Urinary bladder (tissue), 3 donors: ENCODE measurements at regions not wholly inside any gene's neighbourhood (a gene's known extent, or its start where the extent isn't known, plus 50 kb on each side); places are given as distances from the start of the nearest gene placed in this dataset.

Source experiments
- DNase-seq: peaks from one replicate; pipeline ENCODE4 v3.0.0-alpha.2; 2015; ENCODE audit errors: extremely low spot score
- H3K27ac ChIP-seq: one replicate; pipeline ENCODE4 v1.5.1; 2013; ENCODE audit warnings: low read depth, mild to moderate bottlenecking, moderate library complexity
- H3K36me3 ChIP-seq: one replicate; pipeline ENCODE4 v1.6.1; 2013; ENCODE audit warnings: mild to moderate bottlenecking, moderate library complexity; ENCODE audit not compliant: insufficient read depth
- H3K4me1 ChIP-seq: one replicate; pipeline ENCODE4 v1.6.1; 2013; ENCODE audit warnings: mild to moderate bottlenecking, moderate library complexity; ENCODE audit not compliant: insufficient read depth
- H3K4me3 ChIP-seq: one replicate; pipeline ENCODE4 v1.5.1; 2013; ENCODE audit warnings: low read depth, low read length
- WGBS: extraction: QIAGEN DNeasy Blood & Tissue Kit; methylation state at CpG from one replicate; pipeline ENCODE4 v1.1.7; 2013; 5-methylcytosine and 5-hydroxymethylcytosine counted together
- donor health status: healthy with polysubstance abuse.
- donor health status: healthy.

DNA sequence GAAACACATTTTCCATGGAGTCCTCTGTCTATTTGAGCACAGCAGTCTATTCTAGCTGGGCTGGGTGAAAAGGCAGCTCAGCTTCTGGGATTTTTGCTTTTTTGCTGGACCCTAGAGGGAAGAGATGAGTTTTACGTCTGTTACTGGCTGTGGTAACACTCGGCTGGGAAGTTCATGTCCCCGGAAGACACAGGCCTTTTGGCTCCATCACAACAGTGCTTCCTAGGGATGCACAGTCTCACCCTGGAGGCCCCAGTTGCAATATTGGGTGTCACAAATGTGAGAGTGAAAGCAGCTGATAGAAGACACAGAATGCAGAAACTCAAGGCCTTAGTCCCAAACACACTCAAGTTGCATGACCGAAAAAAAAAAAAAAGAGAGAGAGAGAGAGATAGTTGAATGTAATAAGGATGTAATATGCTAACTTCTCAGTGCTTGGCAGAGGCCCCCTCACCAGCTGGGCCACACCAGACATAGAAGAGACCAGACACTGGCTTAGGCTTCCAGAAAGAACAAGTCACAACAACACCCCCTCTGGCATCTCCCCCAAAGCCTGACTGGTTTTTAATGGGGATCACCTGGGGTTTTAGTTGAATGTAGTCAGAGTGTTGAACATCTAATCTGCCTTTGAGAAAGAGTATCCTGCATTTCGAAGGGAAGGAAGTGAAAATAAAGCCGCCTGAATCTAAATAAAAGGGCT lies 545.4 kb upstream of the FZD8 start:
- no peaks in the 10 kb centered on the region for H3K4me1 ChIP-seq
- no peak overlapping the region for H3K27ac ChIP-seq
- no peaks in the 10 kb centered on the region for H3K36me3 ChIP-seq
- H3K4me3 ChIP-seq: no peak overlapping the region
- no peak for DNase-seq
- WGBS: 59% methylated on average over 6 of the region's 6 CpGs

DNA sequence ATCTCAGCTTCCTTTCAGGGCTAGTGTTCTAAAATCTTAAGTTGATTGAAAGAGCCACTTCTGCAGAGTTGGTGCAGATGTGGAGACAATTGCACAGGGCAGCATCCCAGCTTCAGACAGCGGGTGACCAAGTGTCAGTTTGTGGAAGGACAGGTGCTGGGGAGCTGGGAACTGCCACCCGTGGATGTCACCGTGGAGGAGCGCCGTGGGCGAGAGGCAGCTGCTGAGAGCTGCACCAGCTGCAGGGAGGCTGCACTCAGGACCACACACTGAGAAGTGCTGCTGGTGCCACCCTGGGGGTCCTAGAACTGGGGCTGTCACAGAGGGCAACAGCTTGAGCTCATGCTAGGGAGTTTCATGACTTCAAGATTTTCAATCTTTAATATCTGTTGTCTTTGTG lies 543.0 kb upstream of the FZD8 start:
- H3K4me1 ChIP-seq: no peaks in the 10 kb centered on the region
- DNase-seq: no peak
- H3K4me3 ChIP-seq: no peak overlapping the region
- WGBS: 88% methylated on average over 6 of the region's 6 CpGs
- H3K36me3 ChIP-seq: no peaks in the 10 kb centered on the region
- H3K27ac ChIP-seq: no peak overlapping the region

DNA sequence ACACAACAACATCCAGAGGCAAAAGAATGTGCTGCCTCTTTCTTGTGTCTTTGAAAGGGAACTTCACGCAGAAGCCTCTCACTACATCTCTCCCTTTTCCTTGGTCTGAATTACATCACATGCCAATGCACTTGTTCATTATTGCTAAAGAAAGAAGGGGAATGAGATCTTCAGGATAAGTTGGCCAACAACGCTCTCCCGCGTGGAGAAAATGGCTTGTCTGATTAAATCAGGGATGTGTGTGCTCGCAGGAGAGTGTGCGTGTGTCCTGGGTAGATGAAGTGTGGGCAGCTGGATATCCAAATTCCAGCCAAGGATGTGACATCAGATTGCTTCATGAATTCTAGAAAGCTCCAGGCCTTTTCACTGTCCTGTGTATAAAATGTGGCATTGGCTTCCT lies 541.6 kb upstream of the FZD8 start:
- DNase-seq: no peak
- H3K4me3 ChIP-seq: no peak overlapping the region
- 97% methylated on average over 6 of the region's 6 CpGs for WGBS
- no peaks in the 10 kb centered on the region for H3K36me3 ChIP-seq
- H3K4me1 ChIP-seq: no peaks in the 10 kb centered on the region
- no peak overlapping the region for H3K27ac ChIP-seq

DNA sequence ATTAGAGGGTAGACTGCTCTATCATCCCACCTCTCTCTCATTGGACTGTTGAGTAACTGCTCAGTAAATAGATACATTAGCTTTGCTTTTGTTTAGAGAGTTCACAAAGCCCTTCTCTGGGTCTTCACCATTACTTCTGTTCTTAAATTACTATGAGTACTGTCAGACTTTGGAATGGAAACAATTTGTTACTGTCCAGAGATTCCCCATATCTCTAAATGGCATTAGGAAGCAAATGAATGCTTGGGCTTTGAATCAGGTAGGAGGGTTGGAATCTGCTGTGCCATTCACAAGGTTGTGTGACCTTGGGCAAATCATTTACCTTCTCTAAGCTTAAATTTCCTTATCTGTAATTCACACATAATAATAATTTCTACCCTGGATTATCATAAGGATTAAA lies 541.0 kb upstream of the FZD8 start:
- Histone ChIP-seq H3K4me3 (no peak overlapping the region), H3K4me1 (no peaks in the 10 kb centered on the region), H3K27ac (no peak overlapping the region)

DNA sequence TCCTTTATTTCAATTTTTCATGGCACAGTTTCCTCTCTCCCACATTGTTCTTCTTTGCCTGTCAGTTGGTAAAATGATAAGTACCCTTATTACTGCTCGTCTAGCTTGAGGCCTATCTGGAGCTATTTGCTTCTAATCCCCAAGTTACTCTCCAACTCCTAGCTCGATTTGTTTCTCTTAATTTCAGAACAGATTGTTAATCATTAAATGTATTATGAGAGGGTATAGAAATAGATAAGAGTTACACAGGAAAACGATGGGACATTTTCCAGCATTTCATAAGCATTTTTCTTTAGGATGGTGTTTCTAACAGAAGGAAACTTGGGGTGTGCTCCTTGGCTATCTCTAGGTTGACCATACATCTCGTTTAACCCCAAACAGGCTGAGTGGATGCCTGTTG lies 540.5 kb upstream of the FZD8 start:
- no peak overlapping the region for H3K27ac ChIP-seq
- H3K4me1 ChIP-seq: no peaks in the 10 kb centered on the region
- WGBS: 74% methylated on average over 4 of the region's 4 CpGs

More for the DNA sequence above, 541.0 kb upstream of the FZD8 start:
- DNase-seq: no peak
- H3K36me3 ChIP-seq: no peaks in the 10 kb centered on the region

DNA sequence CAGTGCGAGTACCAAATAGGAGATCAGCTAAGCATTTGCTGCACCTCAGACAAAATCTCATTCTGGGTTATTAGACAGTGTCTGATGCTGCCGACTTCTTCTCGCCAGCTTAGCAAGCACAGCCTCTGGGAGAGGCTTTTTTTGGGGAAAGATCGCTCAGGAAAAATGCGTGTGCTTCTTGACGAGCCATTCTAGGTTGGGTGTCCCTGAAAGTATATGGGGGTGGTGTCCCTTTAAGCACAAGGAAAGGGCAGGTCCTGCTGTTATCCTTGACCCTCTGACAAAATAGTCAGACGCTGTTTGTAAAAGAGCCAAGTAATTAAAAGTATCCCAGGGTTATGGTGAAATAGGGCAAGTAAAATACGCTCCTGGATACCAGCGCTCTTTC lies 540.1 kb upstream of the FZD8 start:
- no peak overlapping the region for H3K27ac ChIP-seq

More for the DNA sequence above, 540.5 kb upstream of the FZD8 start:
- no peak for DNase-seq
- no peaks in the 10 kb centered on the region for H3K36me3 ChIP-seq
- H3K4me3 ChIP-seq: no peak overlapping the region

DNA sequence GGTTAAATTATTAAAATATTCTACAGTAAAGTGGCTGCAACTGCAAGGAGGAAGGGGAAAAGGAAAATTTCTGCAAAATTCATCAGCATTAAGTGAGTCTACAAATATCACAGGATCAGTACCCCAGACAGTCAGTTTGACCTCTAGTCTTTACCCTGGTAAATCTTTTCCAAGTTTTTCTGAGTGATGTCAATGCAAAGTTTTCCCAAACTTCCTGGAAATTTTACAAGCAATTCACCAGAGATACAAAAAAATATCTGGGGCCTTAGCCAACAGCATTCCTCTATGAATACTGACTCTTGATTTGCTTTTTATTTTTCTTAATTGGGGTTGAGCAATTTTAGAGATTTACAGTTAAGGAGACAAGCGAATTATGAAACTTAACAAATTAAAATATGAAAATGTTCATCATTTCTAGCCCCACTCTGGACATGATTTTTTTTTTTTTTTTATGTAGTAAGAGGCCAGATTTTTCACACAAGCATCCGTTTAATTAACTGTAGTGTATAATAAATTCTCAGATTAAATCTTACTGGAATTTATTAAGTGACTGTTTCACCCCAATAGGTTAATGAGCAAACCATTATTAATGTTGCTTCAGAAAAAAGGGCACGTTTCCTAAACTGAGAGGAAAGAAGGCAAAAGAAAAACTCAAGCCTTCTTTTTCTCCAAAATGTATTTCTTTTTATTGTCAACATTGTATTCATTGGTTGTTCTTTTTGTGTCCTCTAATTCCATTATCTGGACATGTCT lies 539.5 kb upstream of the FZD8 start:
- 59% methylated on average over 3 of the region's 3 CpGs for WGBS
- DNase-seq: no peak
- H3K4me1 ChIP-seq: no peaks in the 10 kb centered on the region
- no peak overlapping the region for H3K27ac ChIP-seq
- H3K36me3 ChIP-seq: no peaks in the 10 kb centered on the region
- H3K4me3 ChIP-seq: no peak overlapping the region

More for the DNA sequence above, 540.1 kb upstream of the FZD8 start:
- DNase-seq: no peak
- WGBS: 47% methylated on average over 9 of the region's 9 CpGs
- no peaks in the 10 kb centered on the region for H3K4me1 ChIP-seq
- H3K4me3 ChIP-seq: no peak overlapping the region
- H3K36me3 ChIP-seq: no peaks in the 10 kb centered on the region

DNA sequence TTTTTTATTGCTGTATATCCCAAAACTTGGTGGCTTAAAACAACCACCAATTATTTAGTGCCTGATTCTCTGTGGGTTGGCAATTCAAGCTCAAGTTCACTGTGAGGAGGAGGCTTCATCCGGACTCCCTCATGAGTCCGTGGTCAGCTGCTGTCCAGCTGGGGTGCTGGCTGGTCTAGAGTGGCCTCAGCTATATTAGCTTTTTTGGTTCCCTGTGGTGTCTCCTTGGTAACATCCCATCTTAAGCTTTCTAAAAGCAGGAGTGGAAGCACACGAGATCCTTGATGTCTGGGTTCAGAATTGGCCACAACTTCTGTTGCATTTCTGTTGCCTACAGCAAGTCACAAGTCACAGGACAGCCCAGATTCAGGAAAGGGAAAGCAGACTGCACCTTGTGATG lies 536.5 kb upstream of the FZD8 start:
- DNase-seq: no peak
- Histone ChIP-seq H3K27ac (no peak overlapping the region), H3K4me3 (no peak overlapping the region), H3K36me3 (no peaks in the 10 kb centered on the region), H3K4me1 (no peaks in the 10 kb centered on the region)
- WGBS: 77% methylated on average over 3 of the region's 3 CpGs

DNA sequence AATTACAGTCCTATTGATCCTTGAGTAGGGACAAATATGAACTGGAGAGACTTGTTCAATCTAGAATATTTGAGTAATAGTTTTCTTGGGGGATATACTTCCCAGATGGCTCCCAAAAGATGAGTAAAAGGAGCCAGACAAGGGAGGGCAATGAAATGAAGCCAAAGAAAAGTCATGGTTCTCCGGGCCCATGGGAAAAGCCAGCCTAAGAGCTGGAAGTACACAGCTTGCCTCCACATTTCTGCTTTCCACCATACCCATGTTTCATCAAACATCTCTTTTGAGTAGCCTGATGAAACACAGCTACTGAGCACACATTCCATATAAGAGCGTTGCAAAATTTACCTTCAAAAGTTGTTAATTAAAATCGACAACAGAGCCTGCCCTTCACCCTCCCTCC lies 535.0 kb upstream of the FZD8 start:
- no peaks in the 10 kb centered on the region for H3K36me3 ChIP-seq
- no peaks in the 10 kb centered on the region for H3K4me1 ChIP-seq
- H3K4me3 ChIP-seq: no peak overlapping the region
- H3K27ac ChIP-seq: no peak overlapping the region
- no peak for DNase-seq
- WGBS: 93% methylated on average over 3 of the region's 3 CpGs

DNA sequence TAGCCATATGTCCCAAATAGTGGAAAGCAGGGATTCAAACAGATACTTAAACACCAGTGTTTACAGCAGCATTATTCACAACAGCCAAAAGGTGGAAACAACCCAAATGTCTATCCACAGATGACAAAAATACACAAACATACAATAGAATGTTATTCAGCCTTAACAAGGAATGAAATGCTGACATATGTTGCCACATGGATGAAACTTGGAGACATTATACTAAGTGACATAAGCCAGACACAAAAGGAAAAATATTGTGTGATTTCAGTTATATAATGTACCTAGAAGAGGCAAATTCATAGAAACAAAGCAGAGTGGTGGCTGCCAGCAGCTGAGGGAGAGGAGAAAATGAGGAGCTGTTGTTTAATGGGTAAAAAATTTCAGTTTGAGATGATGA lies 533.9 kb upstream of the FZD8 start:
- H3K36me3 ChIP-seq: no peaks in the 10 kb centered on the region
- DNase-seq: no peak
- no peaks in the 10 kb centered on the region for H3K4me1 ChIP-seq
- no peak overlapping the region for H3K27ac ChIP-seq
- H3K4me3 ChIP-seq: no peak overlapping the region

DNA sequence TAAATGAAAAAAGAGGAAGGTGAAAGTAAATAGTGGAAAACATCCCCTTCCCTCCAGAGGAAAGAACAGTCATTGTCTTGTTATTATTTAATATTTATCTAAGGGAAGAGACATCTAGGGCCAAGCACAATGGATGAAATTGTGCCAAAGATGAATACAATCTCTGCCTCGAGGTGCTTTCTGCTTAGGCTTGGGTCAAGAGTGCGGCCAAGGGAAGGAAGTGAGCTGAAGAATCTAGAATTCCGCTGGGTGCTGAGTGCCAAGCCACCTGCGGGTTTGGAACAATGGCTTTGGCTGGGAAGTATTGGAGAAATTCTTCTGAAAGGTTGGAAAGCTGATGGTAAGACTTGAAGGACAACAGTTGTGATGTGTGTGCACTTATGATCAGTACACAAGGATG lies 531.3 kb upstream of the FZD8 start:
- Histone ChIP-seq H3K4me3 (no peak overlapping the region), H3K36me3 (no peaks in the 10 kb centered on the region), H3K27ac (no peak overlapping the region), H3K4me1 (no peaks in the 10 kb centered on the region)
- 75% methylated on average over 4 of the region's 4 CpGs for WGBS
- no peak for DNase-seq

DNA sequence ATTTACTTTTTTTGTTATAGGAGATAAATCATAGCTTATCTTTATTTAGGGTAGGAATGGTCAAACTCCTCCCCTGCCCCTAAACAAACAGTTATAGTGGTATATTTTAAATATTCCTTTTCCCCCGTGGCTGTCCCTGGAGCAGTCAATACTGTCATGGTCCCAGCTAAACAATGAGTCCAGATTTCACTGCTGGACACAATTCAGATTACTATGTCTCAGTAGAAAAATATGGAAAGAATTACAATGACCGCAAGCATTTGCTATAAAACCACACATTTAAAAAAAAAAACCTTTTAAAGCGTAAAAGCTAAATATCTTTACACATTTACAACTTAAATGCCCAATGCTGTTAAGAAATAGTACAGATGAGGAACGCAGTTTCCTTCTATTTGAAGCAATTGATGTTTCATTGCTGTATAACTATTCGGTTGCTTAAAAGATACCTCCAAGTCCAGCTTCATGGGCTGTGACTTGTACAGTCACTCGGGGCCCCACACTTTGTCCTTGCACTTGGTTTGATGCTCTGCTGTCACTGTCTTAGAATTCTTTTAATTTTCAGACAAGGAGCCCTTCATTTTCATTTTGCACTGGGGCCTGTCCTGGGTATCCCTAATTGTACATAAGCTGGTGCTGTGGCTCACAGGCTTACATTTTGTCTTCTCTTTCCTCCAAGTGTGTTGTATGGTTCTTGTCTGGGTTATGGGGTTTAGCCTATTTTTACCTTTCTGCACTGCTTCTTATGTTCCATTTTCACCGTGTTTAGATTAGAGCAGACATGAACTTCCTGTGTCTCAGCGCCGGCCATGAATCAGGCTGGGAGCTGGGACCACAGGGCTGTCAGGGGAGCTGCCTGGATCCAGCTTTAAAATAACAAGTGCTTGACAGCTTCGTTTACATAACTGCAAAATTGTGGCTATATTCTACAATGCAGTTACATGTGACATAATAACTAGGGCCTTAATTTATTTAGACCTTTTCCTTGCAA lies 530.2 kb upstream of the FZD8 start:
- H3K4me1 ChIP-seq: no peaks in the 10 kb centered on the region
- H3K4me3 ChIP-seq: no peak overlapping the region
- 35% methylated on average over 10 of the region's 10 CpGs for WGBS
- H3K27ac ChIP-seq: no peak overlapping the region
- DNase-seq: no peak
- H3K36me3 ChIP-seq: no peaks in the 10 kb centered on the region

DNA sequence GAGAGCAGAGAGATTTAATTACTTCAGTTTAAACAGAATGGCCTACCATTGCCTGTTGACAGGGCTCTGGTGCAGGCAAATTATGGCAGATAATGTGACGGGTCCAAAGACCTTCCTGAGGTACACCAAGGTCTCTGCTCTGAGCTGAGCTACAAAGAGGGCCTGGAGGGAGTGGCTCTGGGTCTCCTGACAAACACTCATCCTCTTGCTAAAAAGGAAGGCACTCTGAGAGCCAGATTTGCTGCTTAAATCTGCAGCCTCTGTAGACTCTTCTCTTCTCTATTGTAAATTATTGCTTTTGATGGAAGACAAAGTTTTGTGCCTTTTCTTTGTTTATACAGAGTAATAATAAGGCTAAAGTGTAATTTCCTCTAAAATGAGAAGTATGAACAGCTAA lies 529.5 kb upstream of the FZD8 start:
- Histone ChIP-seq H3K36me3 (no peaks in the 10 kb centered on the region), H3K27ac (no peak overlapping the region)
- DNase-seq: no peak

More for the DNA sequence above, 529.5 kb upstream of the FZD8 start:
- Histone ChIP-seq H3K4me1 (no peaks in the 10 kb centered on the region), H3K4me3 (no peak overlapping the region)
- WGBS: 36% methylated on average over 1 of the region's 1 CpG
